Breast epithelium (tissue), 4 donors: ENCODE measurements at regions not wholly inside any gene's neighbourhood (a gene's known extent, or its start where the extent isn't known, plus 50 kb on each side); places are given as distances from the start of the nearest gene placed in this dataset.

Source experiments
- DNase-seq, 2 donors: peaks; one replicate each; pipeline ENCODE4 v3.0.0-alpha.2; 2019; ENCODE audit warnings: low spot score in 2 of 2
- H3K27ac ChIP-seq, 2 donors: fragments of 200-600 bp; sonication (generic) in 1 of 2; one replicate each; pipeline ENCODE4 v1.5.1; 2016 to 2019; ENCODE audit warnings: mild to moderate bottlenecking in 1 of 2
- H3K27me3 ChIP-seq, 2 donors: fragments of 200-600 bp; sonication (generic) in 1 of 2; one replicate each; pipeline versions ENCODE4 v1.5.1 to v1.6.0; 2017 to 2019; ENCODE audit warnings: control low read depth in 1 of 2, mild to moderate bottlenecking in 1 of 2
- H3K36me3 ChIP-seq: fragments of 200-600 bp; one replicate; pipeline ENCODE4 v1.5.1; 2019
- H3K4me1 ChIP-seq, 2 donors: fragments of 200-600 bp; sonication (generic); one replicate each; pipeline ENCODE4 v1.5.1; 2016 to 2019; ENCODE audit warnings: control low read depth in 1 of 2
- H3K4me3 ChIP-seq, 3 donors: fragments of 200-600 bp; sonication (generic); 1 replicate in 2 of 3; 2 replicates in 1 of 3; pipeline ENCODE4 v1.5.1; 2016 to 2019; ENCODE audit warnings: mild to moderate bottlenecking in 3 of 3, moderate library complexity in 2 of 3
- H3K9me3 ChIP-seq, 2 donors: fragments of 200-600 bp; sonication (generic) in 1 of 2; one replicate each; pipeline ENCODE4 v1.5.1; 2016 to 2019; ENCODE audit warnings: control low read depth in 1 of 2
- POLR2A ChIP-seq: fragments of 450-650 bp; IDR thresholded peaks from one replicate; pipeline ENCODE4 v1.6.1; 2016; ENCODE audit warnings: antibody characterized with exemption, mild to moderate bottlenecking, moderate library complexity
- POLR2AphosphoS5 ChIP-seq, 3 donors: sonication (generic); formaldehyde crosslinking; IDR thresholded peaks; one replicate each; pipeline ENCODE4 v1.6.1; 2017; ENCODE audit warnings: antibody characterized with exemption in 3 of 3
- intact Hi-C: fragments of 100-400 bp; cut with DNase I; formaldehyde crosslinking; loops from one replicate; pipeline ENCODE4 v1.15.1; 2023; ENCODE audit warnings: low total_unique reads
- TF ChIP-seq, protein P1 (sequence below), 3 donors: fragments of 450-650 bp; IDR thresholded peaks; one replicate each; pipeline ENCODE4 v1.5.1; 2016 to 2017; ENCODE audit warnings: antibody characterized with exemption in 3 of 3, mild to moderate bottlenecking in 3 of 3, moderate library complexity in 3 of 3

DNA sequence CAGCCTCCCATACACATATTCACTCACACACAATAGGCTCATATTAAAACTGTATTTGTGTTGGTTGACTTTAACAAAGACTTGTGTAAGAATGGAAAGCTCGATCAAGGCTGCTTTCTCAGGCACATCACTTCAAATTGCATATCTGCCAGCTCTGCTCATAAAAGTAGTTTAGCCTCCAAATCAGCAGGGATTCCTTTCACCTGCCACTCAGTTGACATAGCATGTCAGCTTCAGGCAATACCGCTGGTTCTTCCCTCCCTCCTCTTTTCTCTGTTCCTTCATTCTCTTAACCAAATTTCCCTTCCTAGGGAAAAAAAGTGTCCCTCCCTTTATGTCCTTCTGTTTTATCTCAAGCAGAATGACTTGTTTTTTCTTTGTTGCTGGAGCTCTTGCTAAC is 450.4 kb upstream of the LARGE1 start:
- Histone ChIP-seq H3K36me3 (no peaks in the 10 kb centered on the region), H3K4me3 (no peak overlapping the region), H3K27me3 (peaks cover 0 to 4% of the 10 kb centered on the region in 2 donors), H3K4me1 (no peaks in the 10 kb centered on the region), H3K9me3 (peaks cover 0 to 17% of the 10 kb centered on the region in 2 donors), H3K27ac (no peak overlapping the region)
- DNase-seq: no peak
- intact Hi-C loops: no loop called here
- no peak for TF ChIP-seq POLR2A
- TF ChIP-seq, protein P1, sequence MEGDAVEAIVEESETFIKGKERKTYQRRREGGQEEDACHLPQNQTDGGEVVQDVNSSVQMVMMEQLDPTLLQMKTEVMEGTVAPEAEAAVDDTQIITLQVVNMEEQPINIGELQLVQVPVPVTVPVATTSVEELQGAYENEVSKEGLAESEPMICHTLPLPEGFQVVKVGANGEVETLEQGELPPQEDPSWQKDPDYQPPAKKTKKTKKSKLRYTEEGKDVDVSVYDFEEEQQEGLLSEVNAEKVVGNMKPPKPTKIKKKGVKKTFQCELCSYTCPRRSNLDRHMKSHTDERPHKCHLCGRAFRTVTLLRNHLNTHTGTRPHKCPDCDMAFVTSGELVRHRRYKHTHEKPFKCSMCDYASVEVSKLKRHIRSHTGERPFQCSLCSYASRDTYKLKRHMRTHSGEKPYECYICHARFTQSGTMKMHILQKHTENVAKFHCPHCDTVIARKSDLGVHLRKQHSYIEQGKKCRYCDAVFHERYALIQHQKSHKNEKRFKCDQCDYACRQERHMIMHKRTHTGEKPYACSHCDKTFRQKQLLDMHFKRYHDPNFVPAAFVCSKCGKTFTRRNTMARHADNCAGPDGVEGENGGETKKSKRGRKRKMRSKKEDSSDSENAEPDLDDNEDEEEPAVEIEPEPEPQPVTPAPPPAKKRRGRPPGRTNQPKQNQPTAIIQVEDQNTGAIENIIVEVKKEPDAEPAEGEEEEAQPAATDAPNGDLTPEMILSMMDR (IDR thresholded peaks at IDR 0.05): no peak
- no peak for TF ChIP-seq POLR2AphosphoS5 (IDR thresholded peaks at IDR 0.05)

DNA sequence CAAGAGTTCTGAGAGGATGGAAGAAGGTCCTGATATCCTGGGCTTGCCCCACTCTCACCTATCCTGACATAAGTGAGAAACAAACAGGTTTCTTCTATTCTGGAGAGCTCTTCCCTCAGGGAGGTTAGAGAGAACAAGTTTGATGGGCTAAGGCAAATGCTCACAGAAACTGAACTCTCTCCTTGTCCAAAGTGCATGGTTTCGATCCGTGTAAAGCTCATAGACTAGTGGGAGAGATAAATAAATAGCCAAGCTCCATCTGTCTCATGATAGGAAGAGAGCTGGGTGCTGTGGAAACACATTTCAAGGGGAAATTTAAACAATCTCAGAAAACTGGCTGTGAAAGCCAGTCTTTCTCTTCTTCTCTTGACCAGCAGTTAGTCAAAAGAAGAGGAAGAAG is 459.5 kb upstream of the LARGE1 start:
- no peak for DNase-seq
- H3K27me3 ChIP-seq: no peaks in the 10 kb centered on the region
- TF ChIP-seq, protein P1 (IDR thresholded peaks at IDR 0.05): no peak
- TF ChIP-seq POLR2A: no peak
- no peak for TF ChIP-seq POLR2AphosphoS5 (IDR thresholded peaks at IDR 0.05)
- H3K36me3 ChIP-seq: no peaks in the 10 kb centered on the region
- H3K4me1 ChIP-seq: no peaks in the 10 kb centered on the region
- H3K4me3 ChIP-seq: no peak overlapping the region
- intact Hi-C loops: no loop called here
- no peak overlapping the region for H3K27ac ChIP-seq
- H3K9me3 ChIP-seq: no peaks in the 10 kb centered on the region

DNA sequence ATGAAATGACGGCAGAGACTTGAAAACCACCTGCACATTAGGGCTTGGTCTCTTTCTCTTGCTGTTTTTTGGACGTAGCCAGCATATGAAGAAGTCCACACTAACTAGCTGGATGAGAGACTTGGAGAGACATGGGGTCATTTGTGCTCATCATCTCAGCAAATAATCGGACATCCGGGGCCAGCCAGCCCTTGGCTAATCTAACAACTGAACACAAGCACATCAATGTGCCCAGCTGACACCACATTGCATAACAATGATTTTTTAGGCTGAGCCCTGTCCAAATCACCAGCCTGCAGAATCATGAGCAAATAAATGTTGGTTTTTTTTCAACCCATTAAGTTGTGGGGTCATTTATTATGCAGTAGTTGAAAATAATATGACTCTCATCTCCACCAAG is 460.3 kb upstream of the LARGE1 start:
- Histone ChIP-seq H3K4me3 (no peak overlapping the region), H3K9me3 (no peaks in the 10 kb centered on the region), H3K27me3 (no peaks in the 10 kb centered on the region), H3K4me1 (no peaks in the 10 kb centered on the region), H3K36me3 (no peaks in the 10 kb centered on the region), H3K27ac (no peak overlapping the region)
- intact Hi-C loops: no loop called here
- TF ChIP-seq POLR2AphosphoS5 (IDR thresholded peaks at IDR 0.05): no peak
- TF ChIP-seq, protein P1 (IDR thresholded peaks at IDR 0.05): no peak
- no peak for TF ChIP-seq POLR2A
- no peak for DNase-seq

DNA sequence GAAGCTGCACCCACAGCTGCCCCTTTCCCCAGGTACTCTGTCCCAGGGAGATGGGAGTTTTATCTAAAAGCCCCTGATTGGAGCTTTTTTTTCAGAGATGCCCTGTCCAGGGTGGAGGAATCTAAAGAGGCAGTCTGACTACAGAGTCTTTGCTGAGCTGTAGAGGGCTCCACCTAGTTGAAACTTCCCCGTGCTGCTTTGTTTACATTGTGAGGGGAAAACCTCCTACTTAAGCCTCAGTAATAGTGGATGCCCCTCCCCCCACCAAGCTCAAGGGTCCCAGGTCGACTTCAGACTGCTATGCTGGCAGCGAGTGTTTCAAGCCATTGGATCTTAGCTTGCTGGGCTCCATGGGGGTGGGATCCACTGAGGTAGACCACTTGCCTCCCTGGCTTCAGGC is 470.1 kb upstream of the LARGE1 start:
- Histone ChIP-seq H3K4me1 (no peaks in the 10 kb centered on the region), H3K4me3 (no peak overlapping the region), H3K27me3 (no peaks in the 10 kb centered on the region), H3K9me3 (peaks cover 4 to 10% of the 10 kb centered on the region in 2 donors), H3K36me3 (no peaks in the 10 kb centered on the region), H3K27ac (no peak overlapping the region)
- no peak for TF ChIP-seq POLR2AphosphoS5 (IDR thresholded peaks at IDR 0.05)
- TF ChIP-seq, protein P1 (IDR thresholded peaks at IDR 0.05): no peak
- TF ChIP-seq POLR2A: no peak
- DNase-seq: no peak
- intact Hi-C loops: no loop called here

DNA sequence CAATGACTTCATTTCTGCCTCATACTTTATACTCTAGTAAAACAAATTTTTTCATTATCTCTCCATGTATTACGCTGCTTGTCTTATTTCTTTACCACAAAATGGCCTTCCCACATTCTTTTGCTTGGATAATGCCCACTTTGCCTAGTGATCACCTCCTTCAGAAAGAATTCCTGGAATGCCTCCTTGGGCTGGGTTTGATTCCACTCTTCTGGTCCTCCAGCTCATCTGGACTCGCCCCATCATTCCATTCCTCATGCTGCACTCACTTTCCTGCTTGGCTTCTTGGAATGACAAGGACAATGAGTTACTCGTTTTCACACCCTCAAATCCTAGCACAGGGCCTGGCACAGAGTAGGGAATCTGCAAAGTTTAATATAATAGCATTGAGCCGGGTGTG is 475.1 kb upstream of the LARGE1 start:
- H3K27me3 ChIP-seq: no peaks in the 10 kb centered on the region
- intact Hi-C loops: no loop called here

More for the DNA sequence above, 475.1 kb upstream of the LARGE1 start:
- H3K36me3 ChIP-seq: no peaks in the 10 kb centered on the region
- DNase-seq: no peak
- H3K9me3 ChIP-seq: peaks cover 0 to under 1% of the 10 kb centered on the region in 2 donors
- TF ChIP-seq, protein P1 (IDR thresholded peaks at IDR 0.05): no peak
- TF ChIP-seq POLR2AphosphoS5 (IDR thresholded peaks at IDR 0.05) (no peak), POLR2A (no peak)
- H3K27ac ChIP-seq: no peak overlapping the region
- H3K4me1 ChIP-seq: no peaks in the 10 kb centered on the region
- H3K4me3 ChIP-seq: no peak overlapping the region
